CD4-positive, alpha-beta T cell (primary cell): ENCODE measurements at regions not wholly inside any gene's neighbourhood (a gene's known extent, or its start where the extent isn't known, plus 50 kb on each side); places are given as distances from the start of the nearest gene placed in this dataset.

Experiments used
- ATAC-seq: fragments of 200-7000 bp; cut with Tn5 transposase; one replicate; pipeline ENCODE4 v1.10.0; 2022; ENCODE audit warnings: mild to moderate bottlenecking; ENCODE audit not compliant: poor library complexity
- CTCF ChIA-PET: fragments of 350-600 bp; sonication (Branson Sonifier 250); formaldehyde crosslinking; loops from one replicate; lab custom pipeline; 2021; ENCODE audit warnings: antibody characterized with exemption, inconsistent platforms; lab: Charles Lee
- POLR2A ChIA-PET: fragments of 350-600 bp; sonication (Branson Sonifier 250); formaldehyde crosslinking; loops from one replicate; lab custom pipeline; 2021; ENCODE audit warnings: antibody characterized with exemption, inconsistent platforms; lab: Charles Lee
- DNase-seq, 14 experiments: peaks; one replicate each; pipeline ENCODE4 v3.0.0-alpha.2; 2013 to 2020; ENCODE audit warnings: mixed read lengths in 2 of 14
- H3K27ac ChIP-seq, 2 donors: one replicate each; pipeline versions ENCODE4 v1.5.1 to v1.7.0; 2013; ENCODE audit warnings: low read length in 2 of 2, low read depth in 1 of 2, mild to moderate bottlenecking in 1 of 2
- H3K27me3 ChIP-seq, 2 experiments: 1 replicate in 1 of 2; 2 replicates in 1 of 2; pipeline versions ENCODE4 v1.6.1 to v1.7.0; 2013; ENCODE audit warnings: low read length in 2 of 2, control low read depth in 1 of 2, mild to moderate bottlenecking in 1 of 2, moderate library complexity in 1 of 2; ENCODE audit not compliant: insufficient read depth in 2 of 2, control insufficient read depth in 1 of 2
- H3K36me3 ChIP-seq: one replicate; pipeline ENCODE4 v1.6.1; 2013; ENCODE audit warnings: low read length, control low read depth; ENCODE audit not compliant: insufficient read depth
- H3K4me1 ChIP-seq: one replicate; pipeline ENCODE4 v1.6.1; 2013; ENCODE audit warnings: low read length, control low read depth; ENCODE audit not compliant: insufficient read depth
- H3K4me3 ChIP-seq: one replicate; pipeline ENCODE4 v1.5.1; 2013; ENCODE audit warnings: mild to moderate bottlenecking, low read length, moderate library complexity
- H3K9me3 ChIP-seq, 2 experiments: 1 replicate in 1 of 2; 2 replicates in 1 of 2; pipeline versions ENCODE4 v1.6.1 to v1.7.0; 2013; ENCODE audit warnings: low read length in 2 of 2, mild to moderate bottlenecking in 2 of 2, control low read depth in 1 of 2, moderate library complexity in 1 of 2; ENCODE audit not compliant: control insufficient read depth in 1 of 2, insufficient read depth in 1 of 2
- H3K27ac Mint-ChIP-seq: one replicate; pipeline ENCODE4 v1.8.0; 2020; ENCODE audit warnings: mixed read lengths
- H3K27me3 Mint-ChIP-seq: one replicate; pipeline ENCODE4 v1.8.0; 2021; ENCODE audit warnings: mixed read lengths
- H3K36me3 Mint-ChIP-seq: one replicate; pipeline ENCODE4 v1.8.0; 2021; ENCODE audit warnings: low read depth, mixed read lengths
- H3K4me1 Mint-ChIP-seq: one replicate; pipeline ENCODE4 v1.8.0; 2021; ENCODE audit warnings: low read depth, mixed read lengths
- H3K4me3 Mint-ChIP-seq: one replicate; pipeline ENCODE4 v1.8.0; 2020; ENCODE audit warnings: mild to moderate bottlenecking, mixed read lengths
- H3K9me3 Mint-ChIP-seq: one replicate; pipeline ENCODE4 v1.8.0; 2020; ENCODE audit warnings: mixed read lengths
- CTCF ChIP-seq: fragments of 200-600 bp; IDR thresholded peaks from one replicate; pipeline ENCODE4 v1.8.0; 2022; ENCODE audit warnings: antibody characterized with exemption, mild to moderate bottlenecking
- intact Hi-C, 2 experiments: fragments of 100-400 bp; cut with DNase I in 1 of 2; cut with micrococcal nuclease in 1 of 2; formaldehyde crosslinking; loops; one replicate each; pipeline versions ENCODE4 v1.15.1 to v1.9.0; 2023 to 2025; cut with DNase I, micrococcal nuclease

GRCh38 chr13:90395348-90395747 lies 952.1 kb upstream of the MIR17HG start:
- Histone ChIP-seq H3K27ac (no peak overlapping the region), H3K36me3 (no peaks in the 10 kb centered on the region), H3K27me3 (no peaks in the 10 kb centered on the region), H3K9me3 (peaks cover 0 to 9% of the 10 kb centered on the region in 2 experiments), H3K4me3 (no peak overlapping the region), H3K4me1 (no peaks in the 10 kb centered on the region)
- Mint-ChIP-seq H3K9me3 (peaks cover 7% of the 10 kb centered on the region), H3K4me1 (no peaks in the 10 kb centered on the region), H3K27me3 (no peaks in the 10 kb centered on the region), H3K36me3 (no peaks in the 10 kb centered on the region), H3K4me3 (no peak overlapping the region), H3K27ac (no peak overlapping the region)
- no peak for TF ChIP-seq CTCF
- POLR2A ChIA-PET = no interaction called here
- ATAC-seq (no peak), DNase-seq (no peak)
- intact Hi-C loops = no loop called here
- CTCF ChIA-PET = no interaction called here

GRCh38 chr13:90395846-90396245 lies 951.6 kb upstream of the MIR17HG start:
- H3K4me3 ChIP-seq = no peak overlapping the region
- no peaks in the 10 kb centered on the region for H3K36me3 Mint-ChIP-seq
- DNase-seq (no peak), ATAC-seq (no peak)
- POLR2A ChIA-PET = no interaction called here
- H3K4me3 Mint-ChIP-seq = no peak overlapping the region
- CTCF ChIA-PET = no interaction called here
- intact Hi-C loops = no loop called here
- no peaks in the 10 kb centered on the region for H3K4me1 Mint-ChIP-seq
- TF ChIP-seq CTCF = no peak
- H3K9me3 Mint-ChIP-seq = peaks cover 7% of the 10 kb centered on the region
- no peaks in the 10 kb centered on the region for H3K27me3 ChIP-seq
- no peaks in the 10 kb centered on the region for H3K4me1 ChIP-seq
- H3K36me3 ChIP-seq = no peaks in the 10 kb centered on the region
- H3K27me3 Mint-ChIP-seq = no peaks in the 10 kb centered on the region
- H3K27ac Mint-ChIP-seq = no peak overlapping the region
- H3K9me3 ChIP-seq = peaks cover 0 to 9% of the 10 kb centered on the region in 2 experiments
- no peak overlapping the region for H3K27ac ChIP-seq

GRCh38 chr13:90396266-90396665 lies 951.2 kb upstream of the MIR17HG start:
- no peak for ATAC-seq
- no peaks in the 10 kb centered on the region for H3K4me1 ChIP-seq
- no peaks in the 10 kb centered on the region for H3K36me3 ChIP-seq
- no peaks in the 10 kb centered on the region for H3K4me1 Mint-ChIP-seq
- POLR2A ChIA-PET = no interaction called here
- no peak overlapping the region for H3K4me3 Mint-ChIP-seq
- H3K4me3 ChIP-seq = no peak overlapping the region
- H3K9me3 Mint-ChIP-seq = peaks cover 9% of the 10 kb centered on the region
- no peaks in the 10 kb centered on the region for H3K27me3 ChIP-seq
- H3K27ac Mint-ChIP-seq = no peak overlapping the region
- CTCF ChIA-PET = no interaction called here
- intact Hi-C loops = no loop called here
- H3K9me3 ChIP-seq = peaks cover 0 to 9% of the 10 kb centered on the region in 2 experiments
- no peaks in the 10 kb centered on the region for H3K27me3 Mint-ChIP-seq
- no peak for TF ChIP-seq CTCF
- no peak overlapping the region for H3K27ac ChIP-seq
- no peaks in the 10 kb centered on the region for H3K36me3 Mint-ChIP-seq
- no peak for DNase-seq
